WTC11 (cell line): ENCODE measurements at regions not wholly inside any gene's neighbourhood (a gene's known extent, or its start where the extent isn't known, plus 50 kb on each side); places are given as distances from the start of the nearest gene placed in this dataset.

ENCODE experiments used
- ATAC-seq: fragments of 200-7000 bp; cut with Tn5 transposase; 2 replicates; pipeline ENCODE4 v1.10.0; 2021; ENCODE audit warnings: mild to moderate bottlenecking, moderate library complexity
- CTCF ChIA-PET: fragments of 300-600 bp; sonication (Branson Sonifier 250); formaldehyde crosslinking; loops from one replicate; lab custom pipeline; 2021; ENCODE audit warnings: antibody characterized with exemption; lab: Charles Lee
- POLR2A ChIA-PET: fragments of 350-600 bp; sonication (Branson Sonifier 250); formaldehyde crosslinking; loops from one replicate; lab custom pipeline; 2021; ENCODE audit warnings: antibody characterized with exemption; lab: Charles Lee
- DNase-seq: peaks from one replicate; pipeline ENCODE4 v3.0.0; 2021; ENCODE audit warnings: low spot score
- H3K27ac Mint-ChIP-seq: 2 replicates; pipeline ENCODE4 v1.8.0; 2021; ENCODE audit warnings: mixed read lengths
- H3K27me3 Mint-ChIP-seq: 2 replicates; pipeline ENCODE4 v1.8.0; 2021; ENCODE audit warnings: low read depth, mild to moderate bottlenecking, moderate library complexity, mixed read lengths
- H3K36me3 Mint-ChIP-seq: 2 replicates; pipeline ENCODE4 v1.8.0; 2021; ENCODE audit warnings: mixed read lengths
- H3K4me1 Mint-ChIP-seq: 2 replicates; pipeline ENCODE4 v1.8.0; 2022; ENCODE audit warnings: mixed read lengths
- H3K4me3 Mint-ChIP-seq: 2 replicates; pipeline ENCODE4 v1.8.0; 2021; ENCODE audit warnings: mild to moderate bottlenecking, moderate library complexity, mixed read lengths
- H3K9me3 Mint-ChIP-seq: 2 replicates; pipeline ENCODE4 v1.8.0; 2021; ENCODE audit warnings: mixed read lengths
- GRHL2 ChIP-seq: fragments of 250-450 bp; sonication (Bioruptor Pico); IDR thresholded peaks from 2 replicates; pipeline ENCODE4 v1.8.0; 2022; ENCODE audit warnings: mild to moderate bottlenecking, moderate library complexity; ENCODE audit not compliant: insufficient replicate concordance, severe bottlenecking
- GTF2I ChIP-seq: fragments of 250-450 bp; sonication (Bioruptor Pico); conservative IDR thresholded peaks from 2 replicates; pipeline ENCODE4 v1.4.0; 2021; ENCODE audit warnings: mild to moderate bottlenecking
- JAZF1 ChIP-seq: fragments of 250-450 bp; sonication (Bioruptor Pico); IDR thresholded peaks from 2 replicates; pipeline ENCODE4 v1.9.0; 2021; ENCODE audit warnings: moderate library complexity, mild to moderate bottlenecking, inconsistent platforms
- TP53 ChIP-seq: sonication (generic); formaldehyde crosslinking; IDR thresholded peaks from 2 replicates; pipeline ENCODE4 v1.8.1; 2023; ENCODE audit warnings: mild to moderate bottlenecking, missing genetic modification reagents
- USF2 ChIP-seq: sonication (generic); formaldehyde crosslinking; IDR thresholded peaks from 2 replicates; pipeline ENCODE4 v1.8.1; 2023; ENCODE audit warnings: mild to moderate bottlenecking, missing genetic modification reagents, moderate library complexity
- ZNF138 ChIP-seq: sonication (generic); formaldehyde crosslinking; conservative IDR thresholded peaks from 2 replicates; pipeline ENCODE4 v1.8.1; 2022; ENCODE audit warnings: mild to moderate bottlenecking, moderate library complexity, missing genetic modification reagents
- ZNF232 ChIP-seq: sonication (generic); formaldehyde crosslinking; IDR thresholded peaks from 2 replicates; pipeline ENCODE4 v1.8.0; 2022; ENCODE audit warnings: mild to moderate bottlenecking, missing genetic modification reagents
- ZNF416 ChIP-seq: fragments of 250-450 bp; sonication (Bioruptor Pico); IDR thresholded peaks from 2 replicates; pipeline ENCODE4 v1.9.0; 2021; ENCODE audit warnings: mild to moderate bottlenecking, inconsistent platforms
- ZNF423 ChIP-seq: fragments of 250-450 bp; sonication (Bioruptor Pico); IDR thresholded peaks from 2 replicates; pipeline ENCODE4 v2.1.2; 2022; ENCODE audit warnings: mild to moderate bottlenecking, moderate library complexity
- ZNF671 ChIP-seq: fragments of 250-450 bp; sonication (Bioruptor Pico); IDR thresholded peaks from 2 replicates; pipeline ENCODE4 v1.8.0; 2021; ENCODE audit warnings: mild to moderate bottlenecking
- TF ChIP-seq, protein P1 (sequence below): sonication (generic); formaldehyde crosslinking; IDR thresholded peaks from 2 replicates; pipeline ENCODE4 v1.8.1; 2022; ENCODE audit warnings: missing genetic modification reagents, borderline replicate concordance
- TF ChIP-seq, protein P2 (sequence below): sonication (generic); formaldehyde crosslinking; IDR thresholded peaks from 2 replicates; pipeline ENCODE4 v1.8.1; 2023; ENCODE audit warnings: mild to moderate bottlenecking, missing genetic modification reagents
- TF ChIP-seq, protein P3 (sequence below): fragments of 200-600 bp; IDR thresholded peaks from 2 replicates; pipeline ENCODE4 v1.8.0; 2022; ENCODE audit warnings: antibody characterized with exemption
- TF ChIP-seq, protein P4 (sequence below): sonication (generic); formaldehyde crosslinking; IDR thresholded peaks from 2 replicates; pipeline ENCODE4 v1.8.0; 2022; ENCODE audit warnings: mild to moderate bottlenecking, missing genetic modification reagents

DNA sequence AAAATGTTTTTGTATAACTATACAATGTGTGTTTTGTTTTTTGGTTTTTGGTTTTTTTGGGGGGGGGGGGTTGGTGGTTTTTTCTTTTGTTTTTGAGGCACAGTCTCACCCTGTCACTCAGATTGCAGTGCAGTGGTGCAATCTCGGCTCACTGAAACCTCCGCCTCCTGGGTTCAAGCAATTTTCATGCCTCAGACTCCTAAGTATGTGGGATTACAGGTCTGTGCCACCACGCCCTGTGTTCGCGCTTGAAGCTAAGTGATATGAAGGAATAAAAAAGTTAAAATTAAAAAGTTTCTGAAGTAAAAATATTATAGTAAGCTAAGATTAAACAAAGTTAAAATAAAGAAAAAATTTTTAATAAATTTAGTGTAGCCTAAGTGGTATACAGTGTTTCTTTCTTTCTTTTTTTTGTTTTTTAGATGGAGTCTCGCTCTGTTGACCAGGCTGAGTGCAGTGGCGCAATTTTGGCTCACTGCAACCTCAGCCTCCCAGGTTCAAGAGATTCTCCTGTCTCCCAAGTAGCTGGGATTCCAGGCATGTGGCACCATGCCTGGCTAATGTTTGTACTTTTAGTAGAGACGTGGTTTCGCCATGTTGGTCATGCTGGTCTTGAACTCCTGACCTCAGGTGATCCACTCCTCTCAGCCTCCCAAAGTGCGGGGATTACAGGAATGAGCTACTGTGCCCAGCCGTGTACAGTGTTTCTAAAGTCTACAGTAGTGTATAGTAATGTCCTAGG is 53.9 kb upstream of the TEX55 start:
- H3K9me3 Mint-ChIP-seq: peaks cover 7% of the 10 kb centered on the region; the same call in 1 of the 2 replicates
- DNase-seq: no peak
- TF ChIP-seq, protein P1, sequence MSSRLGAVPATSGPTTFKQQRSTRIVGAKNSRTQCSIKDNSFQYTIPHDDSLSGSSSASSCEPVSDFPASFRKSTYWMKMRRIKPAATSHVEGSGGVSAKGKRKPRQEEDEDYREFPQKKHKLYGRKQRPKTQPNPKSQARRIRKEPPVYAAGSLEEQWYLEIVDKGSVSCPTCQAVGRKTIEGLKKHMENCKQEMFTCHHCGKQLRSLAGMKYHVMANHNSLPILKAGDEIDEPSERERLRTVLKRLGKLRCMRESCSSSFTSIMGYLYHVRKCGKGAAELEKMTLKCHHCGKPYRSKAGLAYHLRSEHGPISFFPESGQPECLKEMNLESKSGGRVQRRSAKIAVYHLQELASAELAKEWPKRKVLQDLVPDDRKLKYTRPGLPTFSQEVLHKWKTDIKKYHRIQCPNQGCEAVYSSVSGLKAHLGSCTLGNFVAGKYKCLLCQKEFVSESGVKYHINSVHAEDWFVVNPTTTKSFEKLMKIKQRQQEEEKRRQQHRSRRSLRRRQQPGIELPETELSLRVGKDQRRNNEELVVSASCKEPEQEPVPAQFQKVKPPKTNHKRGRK (CRISPR knock-in tag): no peak
- no peak for TF ChIP-seq GRHL2 (CRISPR knock-in tag)
- no peak for TF ChIP-seq JAZF1 (CRISPR knock-in tag)
- TF ChIP-seq ZNF671 (CRISPR knock-in tag): no peak
- no peak for TF ChIP-seq TP53 (CRISPR knock-in tag)
- TF ChIP-seq, protein P2, sequence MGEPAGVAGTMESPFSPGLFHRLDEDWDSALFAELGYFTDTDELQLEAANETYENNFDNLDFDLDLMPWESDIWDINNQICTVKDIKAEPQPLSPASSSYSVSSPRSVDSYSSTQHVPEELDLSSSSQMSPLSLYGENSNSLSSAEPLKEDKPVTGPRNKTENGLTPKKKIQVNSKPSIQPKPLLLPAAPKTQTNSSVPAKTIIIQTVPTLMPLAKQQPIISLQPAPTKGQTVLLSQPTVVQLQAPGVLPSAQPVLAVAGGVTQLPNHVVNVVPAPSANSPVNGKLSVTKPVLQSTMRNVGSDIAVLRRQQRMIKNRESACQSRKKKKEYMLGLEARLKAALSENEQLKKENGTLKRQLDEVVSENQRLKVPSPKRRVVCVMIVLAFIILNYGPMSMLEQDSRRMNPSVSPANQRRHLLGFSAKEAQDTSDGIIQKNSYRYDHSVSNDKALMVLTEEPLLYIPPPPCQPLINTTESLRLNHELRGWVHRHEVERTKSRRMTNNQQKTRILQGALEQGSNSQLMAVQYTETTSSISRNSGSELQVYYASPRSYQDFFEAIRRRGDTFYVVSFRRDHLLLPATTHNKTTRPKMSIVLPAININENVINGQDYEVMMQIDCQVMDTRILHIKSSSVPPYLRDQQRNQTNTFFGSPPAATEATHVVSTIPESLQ (CRISPR knock-in tag): no peak
- no peak for TF ChIP-seq ZNF423
- TF ChIP-seq, protein P3, sequence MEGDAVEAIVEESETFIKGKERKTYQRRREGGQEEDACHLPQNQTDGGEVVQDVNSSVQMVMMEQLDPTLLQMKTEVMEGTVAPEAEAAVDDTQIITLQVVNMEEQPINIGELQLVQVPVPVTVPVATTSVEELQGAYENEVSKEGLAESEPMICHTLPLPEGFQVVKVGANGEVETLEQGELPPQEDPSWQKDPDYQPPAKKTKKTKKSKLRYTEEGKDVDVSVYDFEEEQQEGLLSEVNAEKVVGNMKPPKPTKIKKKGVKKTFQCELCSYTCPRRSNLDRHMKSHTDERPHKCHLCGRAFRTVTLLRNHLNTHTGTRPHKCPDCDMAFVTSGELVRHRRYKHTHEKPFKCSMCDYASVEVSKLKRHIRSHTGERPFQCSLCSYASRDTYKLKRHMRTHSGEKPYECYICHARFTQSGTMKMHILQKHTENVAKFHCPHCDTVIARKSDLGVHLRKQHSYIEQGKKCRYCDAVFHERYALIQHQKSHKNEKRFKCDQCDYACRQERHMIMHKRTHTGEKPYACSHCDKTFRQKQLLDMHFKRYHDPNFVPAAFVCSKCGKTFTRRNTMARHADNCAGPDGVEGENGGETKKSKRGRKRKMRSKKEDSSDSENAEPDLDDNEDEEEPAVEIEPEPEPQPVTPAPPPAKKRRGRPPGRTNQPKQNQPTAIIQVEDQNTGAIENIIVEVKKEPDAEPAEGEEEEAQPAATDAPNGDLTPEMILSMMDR: no peak
- no peak for TF ChIP-seq USF2 (CRISPR knock-in tag)
- no peak for TF ChIP-seq ZNF232
- TF ChIP-seq, protein P4, sequence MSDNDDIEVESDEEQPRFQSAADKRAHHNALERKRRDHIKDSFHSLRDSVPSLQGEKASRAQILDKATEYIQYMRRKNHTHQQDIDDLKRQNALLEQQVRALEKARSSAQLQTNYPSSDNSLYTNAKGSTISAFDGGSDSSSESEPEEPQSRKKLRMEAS (CRISPR knock-in tag): no peak
- TF ChIP-seq ZNF416 (CRISPR knock-in tag): no peak
- H3K4me1 Mint-ChIP-seq: no peaks in the 10 kb centered on the region
- no peak for ATAC-seq
- ChIA-PET CTCF (interaction anchor here (9.3 kb wide), 1 partner anchor 209 kb away, joined by 235 read pairs; no protein-coding TSS in a partner anchor), POLR2A (no interaction called here)
- H3K27ac Mint-ChIP-seq: no peak overlapping the region
- H3K27me3 Mint-ChIP-seq: no peaks in the 10 kb centered on the region
- no peaks in the 10 kb centered on the region for H3K36me3 Mint-ChIP-seq
- no peak overlapping the region for H3K4me3 Mint-ChIP-seq

DNA sequence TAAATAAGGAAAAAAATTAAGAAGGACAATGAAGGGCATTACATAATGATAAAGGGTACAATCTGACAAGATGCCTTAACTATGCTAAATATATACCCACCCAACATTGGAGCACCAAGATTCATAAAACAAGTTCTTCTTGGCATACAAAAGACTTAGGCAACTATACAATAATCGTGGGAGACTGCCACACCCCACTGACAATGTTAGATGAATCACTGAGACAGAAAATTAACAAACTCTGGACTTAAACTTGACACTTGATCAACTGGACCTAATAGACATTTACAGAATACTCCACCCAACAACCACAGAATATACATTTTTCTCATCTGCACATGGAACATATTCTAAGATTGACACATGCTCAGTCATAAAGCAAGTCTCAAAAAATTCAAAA is 53.2 kb upstream of the IGSF11 start:
- Mint-ChIP-seq H3K27me3 (no peaks in the 10 kb centered on the region), H3K36me3 (no peaks in the 10 kb centered on the region), H3K27ac (no peak overlapping the region), H3K9me3 (peaks cover 7% of the 10 kb centered on the region; the same call in 1 of the 2 replicates)
- no peak for TF ChIP-seq GTF2I (CRISPR knock-in tag)
- TF ChIP-seq, protein P1 (CRISPR knock-in tag): no peak
- TF ChIP-seq ZNF138 (CRISPR knock-in tag): no peak
- TF ChIP-seq, all 79 proteins: peak for 0
- POLR2A ChIA-PET: no interaction called here
- ATAC-seq (no peak), DNase-seq (no peak)
- CTCF ChIA-PET: interaction anchor here (1.2 kb wide), 1 partner anchor 206 kb away, joined by 3 read pairs; no protein-coding TSS in a partner anchor
- H3K4me1 Mint-ChIP-seq: no peaks in the 10 kb centered on the region
- H3K4me3 Mint-ChIP-seq: no peak overlapping the region
